ENCODE measurements at regions not wholly inside any gene's neighbourhood (a gene's known extent, or its start where the extent isn't known, plus 50 kb on each side); places are given as distances from the start of the nearest gene placed in this dataset.

DNA sequence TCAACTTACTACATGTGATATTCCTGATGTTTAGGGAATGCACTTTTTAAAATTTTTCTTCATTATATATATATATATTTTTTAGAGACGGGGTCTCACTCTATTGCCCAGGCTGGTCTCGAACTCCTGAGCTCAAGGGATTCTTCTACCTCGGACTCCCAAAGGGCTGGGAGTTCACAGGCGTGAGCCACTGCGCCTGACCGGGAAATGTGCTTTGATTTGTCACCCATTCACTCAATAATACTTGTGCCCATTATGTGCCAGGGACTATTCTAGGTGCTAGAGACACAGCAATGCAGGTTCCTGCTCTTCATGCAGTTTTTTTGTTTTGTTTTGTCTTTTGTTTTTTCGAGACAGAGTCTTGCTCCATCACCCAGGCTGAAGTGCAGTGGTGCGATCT is 56.1 kb upstream of the INCENP start:
- H3K27me3 ChIP-seq, result no peaks in the 10 kb centered on the region
- H3K4me1 ChIP-seq, result no peaks in the 10 kb centered on the region
- intact Hi-C loops (cut with DNase I), result no loop called here
- H3K27ac ChIP-seq, result no peak overlapping the region
- ATAC-seq (no peak), DNase-seq (no peak)
- no peaks in the 10 kb centered on the region for H3K36me3 ChIP-seq
- H3K9me3 ChIP-seq, result no peaks in the 10 kb centered on the region
- no peak overlapping the region for H3K4me3 ChIP-seq
- TF ChIP-seq, protein P1, sequence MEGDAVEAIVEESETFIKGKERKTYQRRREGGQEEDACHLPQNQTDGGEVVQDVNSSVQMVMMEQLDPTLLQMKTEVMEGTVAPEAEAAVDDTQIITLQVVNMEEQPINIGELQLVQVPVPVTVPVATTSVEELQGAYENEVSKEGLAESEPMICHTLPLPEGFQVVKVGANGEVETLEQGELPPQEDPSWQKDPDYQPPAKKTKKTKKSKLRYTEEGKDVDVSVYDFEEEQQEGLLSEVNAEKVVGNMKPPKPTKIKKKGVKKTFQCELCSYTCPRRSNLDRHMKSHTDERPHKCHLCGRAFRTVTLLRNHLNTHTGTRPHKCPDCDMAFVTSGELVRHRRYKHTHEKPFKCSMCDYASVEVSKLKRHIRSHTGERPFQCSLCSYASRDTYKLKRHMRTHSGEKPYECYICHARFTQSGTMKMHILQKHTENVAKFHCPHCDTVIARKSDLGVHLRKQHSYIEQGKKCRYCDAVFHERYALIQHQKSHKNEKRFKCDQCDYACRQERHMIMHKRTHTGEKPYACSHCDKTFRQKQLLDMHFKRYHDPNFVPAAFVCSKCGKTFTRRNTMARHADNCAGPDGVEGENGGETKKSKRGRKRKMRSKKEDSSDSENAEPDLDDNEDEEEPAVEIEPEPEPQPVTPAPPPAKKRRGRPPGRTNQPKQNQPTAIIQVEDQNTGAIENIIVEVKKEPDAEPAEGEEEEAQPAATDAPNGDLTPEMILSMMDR (IDR thresholded peaks at IDR 0.05), result no peak

DNA sequence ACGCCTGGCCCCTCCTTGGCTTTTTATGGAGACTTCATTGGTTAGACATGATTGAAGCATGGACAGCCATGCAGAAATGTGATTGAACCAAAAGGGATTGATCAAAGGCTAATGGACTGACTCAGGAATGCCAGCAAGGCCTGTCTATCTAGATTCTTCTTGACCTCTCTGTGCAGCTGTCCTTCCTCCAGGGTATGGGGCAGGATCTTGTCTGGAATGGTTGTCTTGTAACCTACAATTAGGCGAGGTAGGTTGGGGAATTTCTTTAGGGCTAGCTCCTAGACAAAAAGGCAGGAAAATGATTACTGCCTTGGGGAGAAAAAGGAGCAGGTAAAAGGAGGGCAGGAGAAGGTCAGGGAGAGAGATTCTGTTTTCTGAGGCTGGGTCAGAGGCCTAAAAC is 59.6 kb upstream of the INCENP start:
- Histone ChIP-seq H3K4me1 (no peaks in the 10 kb centered on the region), H3K4me3 (no peak overlapping the region), H3K9me3 (no peaks in the 10 kb centered on the region), H3K36me3 (no peaks in the 10 kb centered on the region), H3K27ac (no peak overlapping the region), H3K27me3 (no peaks in the 10 kb centered on the region)
- TF ChIP-seq, protein P1 (IDR thresholded peaks at IDR 0.05), result no peak
- DNase-seq (no peak), ATAC-seq (no peak)
- intact Hi-C loops (cut with DNase I), result no loop called here

DNA sequence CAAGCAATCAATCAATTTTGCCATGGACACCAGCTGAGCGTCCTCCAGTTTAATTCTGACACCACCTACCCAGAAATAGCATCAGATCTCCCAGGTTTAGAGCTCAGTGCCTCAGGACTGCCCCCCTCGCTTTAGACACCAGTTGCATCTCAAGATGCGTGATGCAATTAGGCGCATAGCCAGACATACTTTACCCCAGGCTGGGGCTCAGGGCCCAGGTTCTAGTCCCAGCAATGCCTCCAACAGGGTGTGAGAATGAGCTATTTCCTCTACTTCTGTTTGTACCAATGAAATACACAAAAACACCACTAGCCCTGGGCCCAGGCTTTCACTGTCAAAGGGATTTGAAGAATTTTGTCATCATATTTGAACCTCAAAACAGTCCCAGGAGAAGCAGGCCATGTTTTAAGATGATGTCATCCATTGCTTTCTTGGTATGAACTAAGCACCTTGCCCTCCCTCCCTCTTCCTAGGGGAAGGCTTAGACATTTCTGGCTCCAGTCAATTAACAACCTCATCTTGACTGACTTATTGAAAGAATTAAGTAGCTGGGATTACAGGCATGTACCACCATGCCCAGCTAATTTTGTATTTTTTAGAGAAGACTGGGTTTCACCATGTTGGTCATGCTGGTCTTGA is 61.5 kb upstream of the INCENP start:
- intact Hi-C loops (cut with DNase I), result no loop called here
- Histone ChIP-seq H3K27ac (no peak overlapping the region), H3K36me3 (no peaks in the 10 kb centered on the region), H3K4me1 (no peaks in the 10 kb centered on the region), H3K4me3 (no peak overlapping the region), H3K9me3 (no peaks in the 10 kb centered on the region), H3K27me3 (no peaks in the 10 kb centered on the region)
- TF ChIP-seq, protein P1 (IDR thresholded peaks at IDR 0.05), result no peak
- ATAC-seq, result no peak
- no peak for DNase-seq

DNA sequence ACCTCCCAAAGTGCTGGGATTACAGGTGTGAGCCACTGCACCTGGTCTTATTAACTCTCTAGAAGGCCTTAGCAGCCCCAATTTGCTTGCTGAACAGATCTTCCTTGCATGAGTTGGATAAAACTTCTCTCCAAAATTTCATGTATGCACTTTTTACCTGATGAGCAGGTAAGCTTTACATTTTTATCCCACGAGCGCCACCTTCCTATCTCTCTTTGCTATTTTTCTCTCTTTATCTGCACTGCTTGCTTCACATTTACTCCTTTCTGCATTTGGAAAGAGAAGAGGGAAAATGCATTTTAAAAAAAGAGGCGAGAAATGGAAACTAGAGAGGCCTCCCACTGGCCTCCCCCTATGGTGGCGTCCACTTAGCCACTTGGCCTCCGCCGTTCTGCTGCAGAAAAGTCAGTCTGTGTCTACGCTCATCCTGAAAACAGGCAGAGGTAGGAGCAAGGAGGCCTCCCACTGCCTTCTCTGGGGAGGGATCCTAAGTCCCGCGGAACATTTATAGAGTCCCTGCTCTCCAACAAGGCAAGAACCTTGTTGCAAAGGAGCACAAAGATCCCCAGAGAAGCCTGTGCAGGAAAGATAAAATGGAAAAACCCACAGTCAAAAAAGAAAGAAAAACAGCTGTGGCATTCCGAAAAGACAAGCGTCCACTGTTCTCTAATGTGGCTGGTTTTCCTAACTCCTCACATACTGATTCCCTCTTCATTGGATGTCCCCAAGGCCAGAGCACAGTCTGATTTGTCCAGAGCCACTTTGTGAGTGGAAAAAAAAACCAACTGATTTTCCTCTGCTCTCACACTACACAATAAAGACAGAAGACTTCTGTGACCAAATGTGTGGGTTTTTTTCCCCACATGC is 62.2 kb upstream of the INCENP start:
- no peak for ATAC-seq
- TF ChIP-seq, protein P1 (IDR thresholded peaks at IDR 0.05), result no peak
- Histone ChIP-seq H3K4me1 (no peaks in the 10 kb centered on the region), H3K36me3 (no peaks in the 10 kb centered on the region), H3K27ac (no peak overlapping the region), H3K9me3 (no peaks in the 10 kb centered on the region), H3K27me3 (no peaks in the 10 kb centered on the region), H3K4me3 (no peak overlapping the region)
- DNase-seq, result no peak
- intact Hi-C loops (cut with DNase I), result no loop called here

DNA sequence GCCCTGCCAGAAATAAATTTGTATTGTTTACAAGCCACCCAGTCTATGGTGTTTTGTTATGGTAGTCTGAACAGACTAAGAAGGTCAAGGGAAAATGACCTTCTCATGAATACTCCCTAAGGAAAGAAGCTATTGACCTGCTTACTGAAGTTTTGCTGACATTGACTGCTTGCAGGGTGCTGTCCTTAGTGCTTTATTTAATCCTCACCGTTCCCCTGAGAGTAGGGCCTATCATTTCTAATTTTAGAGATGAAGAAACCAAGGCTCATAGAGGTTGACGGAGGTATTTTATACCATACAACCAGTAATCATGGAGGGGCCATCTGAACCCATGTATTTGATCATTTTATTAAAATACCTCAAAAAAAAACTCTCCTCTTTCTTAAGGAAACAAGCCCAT is 66.7 kb upstream of the INCENP start:
- H3K4me3 ChIP-seq, result no peak overlapping the region
- no peaks in the 10 kb centered on the region for H3K4me1 ChIP-seq
- TF ChIP-seq, protein P1 (IDR thresholded peaks at IDR 0.05), result no peak
- DNase-seq, result no peak
- H3K36me3 ChIP-seq, result no peaks in the 10 kb centered on the region
- no peak for ATAC-seq
- no peaks in the 10 kb centered on the region for H3K9me3 ChIP-seq
- no peak overlapping the region for H3K27ac ChIP-seq
- intact Hi-C loops (cut with DNase I), result no loop called here
- H3K27me3 ChIP-seq, result no peaks in the 10 kb centered on the region
